ENCODE measurements at regions not wholly inside any gene's neighbourhood (a gene's known extent, or its start where the extent isn't known, plus 50 kb on each side); places are given as distances from the start of the nearest gene placed in this dataset.
"Not testable (repeated sequence)": the region's sequence is repeated elsewhere in the genome, so short reads cannot be mapped to it uniquely, and the experiment has no call there.

DNA sequence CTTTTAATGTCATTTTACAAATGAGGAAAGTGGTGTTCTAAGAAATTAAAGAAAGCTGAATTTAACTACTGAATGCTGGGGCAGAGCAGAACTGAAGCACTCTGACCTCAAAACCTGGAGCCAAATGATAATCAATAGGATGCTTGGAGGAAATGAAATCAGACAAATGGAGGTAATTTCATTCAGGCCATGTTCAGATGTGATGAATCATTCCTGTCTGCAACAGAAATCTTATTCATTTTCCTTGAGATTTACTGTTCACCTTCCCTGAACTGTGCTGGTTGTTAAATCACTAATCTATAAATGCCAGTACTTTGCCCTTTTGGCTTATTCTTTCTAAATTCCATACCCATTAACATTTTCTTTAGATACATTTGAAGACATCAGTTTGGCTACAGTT lies 85.6 kb upstream of the SNX7 start:
- DNase-seq (ENCODE audit: low read depth in 1 of 2, low spot score in 1 of 2): no peak

DNA sequence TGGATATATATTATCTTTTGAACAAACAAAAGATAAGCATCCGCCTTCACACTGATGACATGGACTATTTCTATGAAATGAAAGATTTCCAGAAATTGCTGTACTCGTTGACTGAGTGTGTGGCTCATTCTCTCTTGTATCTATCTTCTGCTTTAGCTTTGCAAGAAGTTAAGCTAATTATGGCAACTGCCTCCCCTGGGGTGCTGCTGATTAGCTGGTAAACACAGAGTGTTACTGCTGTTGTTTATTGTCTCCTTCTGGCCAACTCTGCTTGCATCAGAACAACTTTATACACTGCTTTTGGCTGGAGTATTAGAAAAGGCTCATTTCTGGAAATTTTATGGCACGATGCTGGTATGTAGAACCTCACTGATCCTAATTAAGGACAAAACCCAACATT lies 95.6 kb upstream of the SNX7 start:
- DNase-seq (ENCODE audit: low read depth in 1 of 2, low spot score in 1 of 2): no peak

DNA sequence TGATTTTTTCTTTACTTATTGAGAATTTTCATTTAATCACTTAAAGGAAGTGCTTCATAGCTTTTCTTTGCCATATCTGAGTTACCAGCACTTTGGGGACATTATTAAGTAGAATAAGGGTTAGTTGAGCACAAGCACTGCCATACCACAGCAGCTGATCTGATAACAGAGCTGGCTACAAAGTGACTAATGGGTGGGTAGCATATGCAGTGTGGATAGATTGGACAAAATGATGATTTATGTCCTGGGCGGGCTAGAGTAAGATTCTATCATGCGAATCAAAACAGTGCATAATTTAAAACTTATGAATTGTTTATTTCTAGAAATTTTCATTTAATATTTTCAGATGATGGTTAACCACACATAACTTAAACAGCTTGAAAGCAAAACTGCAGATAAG lies 102.2 kb upstream of the SNX7 start:
- no peak for DNase-seq (ENCODE audit: low read depth in 1 of 2, low spot score in 1 of 2)

DNA sequence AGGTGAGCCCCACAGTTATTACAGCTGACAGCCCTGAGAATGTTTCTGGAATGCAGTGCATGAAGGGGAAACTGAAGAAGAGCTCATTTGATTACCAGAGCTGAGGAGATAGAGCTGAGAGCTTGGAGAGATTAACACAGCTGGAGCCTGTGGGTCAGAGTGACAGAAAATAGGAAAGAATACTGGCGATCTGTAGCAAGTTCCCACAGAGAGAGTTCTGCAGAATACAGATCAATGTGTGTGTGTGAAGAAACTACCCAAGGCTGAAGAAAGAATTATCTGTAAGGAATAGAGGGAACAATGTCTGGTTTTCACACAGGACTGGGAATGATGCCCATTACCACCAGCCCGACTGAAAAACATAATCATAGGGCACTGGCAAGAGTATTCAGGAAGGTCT lies 103.6 kb upstream of the SNX7 start:
- DNase-seq (ENCODE audit: low read depth in 1 of 2, low spot score in 1 of 2): no peak

DNA sequence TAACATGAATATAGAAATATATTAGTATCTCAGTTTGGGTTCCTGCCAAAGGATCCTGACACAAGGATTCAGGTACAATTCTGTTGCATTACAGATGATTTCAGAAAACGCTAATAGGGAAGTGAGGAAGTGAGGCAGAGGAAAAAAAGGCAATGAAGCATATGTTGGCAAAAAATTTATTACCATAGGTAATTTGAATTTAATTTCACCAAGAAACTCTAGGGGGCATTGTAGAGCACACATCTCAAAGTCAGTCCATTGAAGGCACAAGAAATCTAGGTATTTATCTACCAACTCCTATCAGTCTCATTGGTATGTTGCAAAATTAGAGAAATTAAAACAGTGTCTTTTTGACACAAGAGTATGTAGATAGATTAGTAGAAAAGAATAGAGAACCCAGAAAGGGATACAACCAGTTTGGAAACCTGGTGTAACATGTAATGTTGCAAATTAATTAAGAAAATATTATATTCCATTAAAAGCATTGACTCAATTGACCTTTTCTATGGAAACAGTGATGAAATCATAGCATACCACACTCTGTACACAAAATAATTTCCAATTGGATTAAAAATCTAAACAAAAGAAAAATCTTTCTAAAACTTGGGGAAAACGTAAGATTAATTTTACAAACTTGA lies 104.9 kb upstream of the SNX7 start:
- no peak for DNase-seq (ENCODE audit: low read depth in 1 of 2, low spot score in 1 of 2)

DNA sequence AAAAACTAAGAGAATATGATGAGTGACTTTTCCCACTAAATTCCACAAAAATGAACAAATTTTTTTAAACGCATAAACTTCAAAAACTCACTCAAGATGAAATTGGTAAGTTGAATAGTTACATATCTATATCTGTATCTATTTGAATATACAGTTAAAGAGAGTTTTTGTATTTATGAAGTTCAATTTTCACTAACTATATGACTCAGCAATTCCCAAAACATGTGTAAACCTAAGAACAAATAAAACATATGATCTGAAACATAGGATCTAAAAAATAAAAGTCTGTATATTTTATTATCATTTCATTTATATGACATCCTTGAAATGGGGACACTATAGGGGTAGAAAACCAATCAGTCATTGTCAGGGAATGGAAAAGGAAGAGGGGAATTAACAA lies 105.7 kb upstream of the SNX7 start:
- no peak for DNase-seq (ENCODE audit: low read depth in 1 of 2, low spot score in 1 of 2)

DNA sequence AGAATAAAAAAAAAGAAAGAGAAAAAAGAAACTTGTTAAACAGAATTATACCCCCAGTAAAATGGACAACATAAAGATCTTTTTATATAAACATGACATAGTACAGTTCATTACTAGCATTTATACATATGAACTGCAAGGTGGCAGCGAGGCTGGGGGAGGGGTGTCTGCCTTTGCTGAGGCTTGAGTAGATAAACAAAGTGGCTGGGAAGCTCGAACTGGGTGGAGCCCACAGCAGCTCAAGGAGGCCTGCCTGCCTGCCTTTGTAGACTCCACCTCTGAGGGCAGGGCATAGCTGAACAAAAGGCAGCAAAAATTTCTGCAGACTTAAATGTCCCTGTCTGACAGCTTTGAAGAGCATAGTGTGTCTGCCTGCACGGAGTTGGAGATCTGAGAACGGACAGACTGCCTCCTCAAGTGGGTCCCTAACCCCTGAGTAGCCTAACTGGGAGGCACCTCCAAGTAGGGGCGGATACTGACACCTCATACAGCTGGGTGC lies 108.9 kb upstream of the SNX7 start:
- not testable (repeated sequence) for DNase-seq (ENCODE audit: low read depth in 1 of 2, low spot score in 1 of 2)

DNA sequence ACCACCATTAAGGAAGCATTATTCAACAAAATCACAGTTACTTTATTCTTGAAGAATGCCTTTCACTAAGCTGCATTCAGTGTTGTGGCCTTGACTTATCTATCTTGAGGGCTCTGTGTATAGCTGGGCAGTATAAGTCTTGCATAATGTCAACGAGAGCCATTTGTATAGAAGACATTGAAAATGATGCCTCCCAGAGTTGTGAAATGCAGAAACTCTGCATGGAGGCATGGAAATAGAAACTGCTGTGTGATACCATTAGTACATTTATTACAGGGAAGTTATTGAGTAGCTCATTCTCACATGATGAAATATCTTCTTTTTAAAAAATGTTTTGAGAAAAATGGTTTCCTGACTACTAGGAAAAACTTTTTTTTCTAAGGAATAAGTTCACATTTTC lies 111.4 kb upstream of the SNX7 start:
- DNase-seq (ENCODE audit: low read depth in 1 of 2, low spot score in 1 of 2): no peak

DNA sequence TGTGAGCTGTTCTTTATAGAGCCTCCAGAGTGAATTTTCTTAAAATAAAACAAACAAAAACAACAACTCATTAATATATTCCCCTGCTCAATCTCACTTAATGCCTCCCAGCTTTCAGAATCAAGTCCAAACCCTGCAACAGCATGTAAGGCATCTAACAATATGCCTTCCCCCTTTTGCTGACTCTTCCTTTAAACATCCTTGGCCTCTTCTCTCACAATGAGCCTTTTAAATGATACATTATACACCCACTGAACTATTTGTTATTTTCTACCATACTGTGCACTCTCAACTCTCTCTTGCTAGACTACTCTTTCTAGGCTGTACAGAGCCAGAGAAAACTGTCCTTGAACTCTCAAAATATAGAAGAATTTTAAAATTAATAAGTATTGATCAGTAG lies 115.2 kb upstream of the SNX7 start:
- no peak for DNase-seq (ENCODE audit: low read depth in 1 of 2, low spot score in 1 of 2)

DNA sequence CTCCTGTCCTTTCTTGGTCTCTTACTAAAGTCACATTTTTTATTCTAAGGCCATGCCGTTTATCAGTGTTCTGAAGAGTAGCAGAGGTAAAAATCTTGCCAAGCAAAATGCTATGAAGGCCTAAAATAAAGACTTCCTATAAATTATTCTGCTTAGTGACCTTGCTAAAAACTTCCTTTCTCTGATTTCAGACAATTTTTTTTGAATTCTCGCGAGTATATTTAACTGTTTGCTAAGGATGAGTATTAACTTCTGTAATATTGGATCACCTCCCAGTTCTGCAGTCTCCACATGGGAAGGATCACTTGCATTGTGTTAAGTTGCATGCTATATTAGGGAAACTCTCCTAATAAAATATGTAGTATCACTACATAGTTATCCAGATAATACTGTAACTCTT lies 123.4 kb upstream of the SNX7 start:
- DNase-seq (ENCODE audit: low read depth in 1 of 2, low spot score in 1 of 2): no peak

DNA sequence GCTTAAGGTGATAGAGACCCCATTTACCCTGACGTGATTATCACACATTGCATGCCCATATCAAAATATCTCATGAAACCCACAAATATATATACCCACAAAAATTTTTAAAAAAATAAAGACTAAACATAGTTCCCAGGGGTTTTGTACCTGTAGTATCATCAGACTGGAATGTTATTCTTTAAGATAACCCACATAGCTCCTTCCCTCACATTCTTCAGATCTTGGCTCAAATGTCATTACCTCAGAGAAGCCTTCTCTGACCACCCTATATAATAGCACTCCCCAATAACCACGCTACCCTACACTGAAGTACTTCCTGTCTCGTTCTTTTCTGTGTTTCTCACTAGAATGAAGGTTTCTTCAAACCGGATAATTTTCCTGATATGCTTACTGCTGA lies 138.3 kb upstream of the SNX7 start:
- DNase-seq (ENCODE audit: low read depth in 1 of 2, low spot score in 1 of 2): no peak

DNA sequence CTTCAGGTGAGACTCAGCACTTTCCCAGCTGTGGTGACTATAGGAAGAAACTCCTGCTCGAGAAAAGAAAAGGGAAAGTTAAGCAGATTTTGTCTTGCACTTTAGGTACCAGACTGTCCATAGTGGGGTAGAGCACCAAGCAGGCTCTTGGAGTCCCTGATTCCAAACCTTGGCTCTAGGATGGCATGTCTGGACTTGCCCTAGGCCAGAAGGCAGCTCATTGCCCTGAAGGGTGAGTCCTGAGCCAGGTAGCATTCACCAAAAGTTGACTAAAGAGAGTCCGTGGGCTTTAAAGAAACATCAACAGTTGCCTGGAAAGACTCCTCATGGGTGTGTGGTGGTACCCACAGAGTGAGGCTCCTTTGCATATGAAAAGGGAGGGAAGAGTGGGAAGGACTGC lies 145.2 kb upstream of the SNX7 start:
- no peak for DNase-seq (ENCODE audit: low read depth in 1 of 2, low spot score in 1 of 2)

DNA sequence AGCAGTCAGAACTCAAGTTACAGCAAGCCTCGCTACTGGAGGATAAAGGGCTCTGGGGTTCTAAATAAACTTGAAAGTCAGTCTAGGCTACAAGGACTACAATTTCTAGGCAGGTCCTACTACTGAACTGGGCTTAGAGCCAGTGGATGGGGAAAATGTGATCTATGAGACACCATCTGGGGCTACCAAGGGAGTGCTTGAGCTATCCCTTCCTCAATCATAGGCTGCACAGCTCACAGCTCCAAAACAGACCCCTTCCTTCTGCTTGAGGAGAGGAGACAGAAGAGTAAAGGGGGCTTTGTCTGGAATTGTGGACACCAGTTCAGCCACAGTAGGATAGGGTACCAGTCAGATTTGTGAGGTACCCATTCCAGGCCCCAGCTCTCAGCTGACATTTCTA lies 145.8 kb upstream of the SNX7 start:
- DNase-seq (ENCODE audit: low read depth in 1 of 2, low spot score in 1 of 2): no peak

DNA sequence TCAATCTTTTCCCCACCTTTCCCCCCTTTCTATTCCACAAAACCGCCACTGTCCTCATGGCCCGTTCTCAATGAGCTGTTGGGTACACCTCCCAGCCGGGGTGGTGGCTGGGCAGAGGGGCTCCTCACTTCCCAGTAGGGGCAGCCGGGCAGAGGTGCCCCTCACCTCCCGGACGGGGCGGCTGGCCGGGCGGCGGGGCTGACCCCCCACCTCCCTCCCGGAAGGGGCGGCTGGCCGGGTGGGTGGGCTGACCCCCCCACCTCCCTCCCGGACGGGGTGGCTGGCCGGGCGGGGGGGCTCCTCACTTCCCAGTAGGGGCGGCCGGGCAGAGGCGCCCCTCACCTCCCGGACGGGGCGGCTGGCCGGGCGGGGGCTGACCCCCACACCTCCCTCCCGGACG lies 149.3 kb upstream of the SNX7 start:
- not testable (repeated sequence) for DNase-seq (ENCODE audit: low read depth in 1 of 2, low spot score in 1 of 2)

DNA sequence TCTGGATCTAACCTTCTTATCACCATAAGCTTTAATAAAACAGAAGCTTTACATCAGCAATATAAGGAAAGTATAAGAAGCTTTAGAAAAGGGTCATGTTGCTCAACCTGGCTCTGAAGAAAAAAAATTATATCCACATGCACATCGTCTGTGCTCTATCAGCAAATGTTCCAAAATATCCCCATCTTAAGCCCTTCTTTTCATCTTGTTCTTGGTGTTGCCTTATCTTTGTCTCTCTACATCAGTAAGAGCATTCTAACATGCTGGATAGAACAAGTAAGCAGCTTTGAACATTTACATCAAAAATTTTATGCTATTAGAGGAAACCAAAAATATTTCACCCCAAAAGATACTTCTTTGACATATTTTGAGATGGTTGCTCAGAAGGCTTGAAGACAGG lies 157.8 kb upstream of the SNX7 start:
- DNase-seq (ENCODE audit: low read depth in 1 of 2, low spot score in 1 of 2): no peak

DNA sequence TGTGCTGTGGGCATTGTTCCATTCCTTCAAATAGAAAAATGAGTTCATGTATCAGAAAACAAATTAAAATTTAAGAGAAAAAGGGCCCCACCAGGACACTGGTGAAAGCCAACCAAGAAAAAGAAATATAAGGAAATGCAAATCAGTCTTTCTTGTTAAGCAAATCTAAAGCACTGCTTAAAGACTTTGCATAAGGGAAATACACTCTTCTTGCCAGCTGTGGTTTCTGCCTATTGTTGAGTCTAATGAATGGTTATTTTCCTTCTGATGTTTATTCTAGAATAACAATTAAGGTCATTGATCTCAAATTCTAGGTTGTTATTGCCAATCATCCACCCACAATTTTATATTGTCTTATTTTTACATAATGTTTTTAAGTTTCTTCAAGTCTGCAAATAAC lies 158.6 kb upstream of the SNX7 start:
- no peak for DNase-seq (ENCODE audit: low read depth in 1 of 2, low spot score in 1 of 2)

DNA sequence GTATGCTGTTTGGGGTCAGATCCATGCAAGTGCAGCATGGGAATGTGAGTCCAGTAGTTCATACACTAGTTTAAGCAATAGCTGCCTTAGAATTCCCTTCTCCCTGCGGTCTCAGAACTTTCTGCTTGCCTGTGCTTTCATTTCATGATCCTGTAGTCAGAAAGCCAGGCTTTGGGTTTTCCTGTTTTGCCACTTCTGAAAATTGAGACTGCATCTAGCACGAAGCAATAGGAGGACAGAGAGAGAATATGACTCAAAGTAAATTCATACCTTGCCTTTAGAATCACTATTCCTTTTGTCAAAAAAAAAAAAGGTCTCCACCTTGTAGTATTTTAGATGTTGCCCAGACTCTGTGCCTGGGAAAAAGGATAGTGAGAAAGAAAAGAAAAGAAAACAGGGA lies 161.2 kb upstream of the SNX7 start:
- no peak for DNase-seq (ENCODE audit: low read depth in 1 of 2, low spot score in 1 of 2)

DNA sequence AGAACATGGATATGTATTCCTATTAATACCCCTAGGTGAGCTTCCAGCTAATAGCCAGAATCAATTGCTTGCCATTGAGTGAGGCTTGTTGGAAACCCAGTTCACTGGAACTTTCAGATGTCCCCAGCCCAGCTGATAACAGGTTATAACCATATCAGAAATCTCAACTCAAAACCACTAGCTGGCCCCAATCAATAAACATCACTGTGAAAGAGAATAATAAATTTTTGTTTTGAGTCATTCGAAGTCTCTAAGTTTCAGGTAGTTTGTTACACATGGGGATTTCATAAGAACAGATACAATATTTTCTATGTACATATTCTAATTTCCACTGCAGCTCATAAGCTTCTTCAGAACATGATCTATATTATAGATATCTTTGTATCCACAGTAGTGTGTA lies 162.9 kb upstream of the SNX7 start:
- DNase-seq (ENCODE audit: low read depth in 1 of 2, low spot score in 1 of 2): no peak

DNA sequence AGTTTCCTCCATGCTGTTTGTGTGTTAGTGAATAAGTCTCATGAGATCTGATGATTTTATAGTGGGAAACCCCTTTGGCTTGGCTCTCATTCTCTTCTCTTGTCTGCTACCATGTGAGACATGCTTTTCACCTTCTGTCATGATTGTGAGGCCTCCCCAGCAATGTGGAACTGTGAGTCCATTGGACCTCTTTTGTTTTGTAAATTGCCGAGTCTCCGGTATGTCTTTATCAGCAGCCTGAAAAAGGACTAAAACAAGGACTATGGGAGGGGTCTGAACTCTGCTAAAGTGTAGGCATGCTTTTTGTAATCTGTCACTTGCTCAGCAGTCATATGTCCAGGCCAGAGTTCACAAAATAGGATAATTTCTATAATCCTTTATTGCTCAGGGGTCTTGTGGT lies 164.0 kb upstream of the SNX7 start:
- no peak for DNase-seq (ENCODE audit: low read depth in 1 of 2, low spot score in 1 of 2)

DNA sequence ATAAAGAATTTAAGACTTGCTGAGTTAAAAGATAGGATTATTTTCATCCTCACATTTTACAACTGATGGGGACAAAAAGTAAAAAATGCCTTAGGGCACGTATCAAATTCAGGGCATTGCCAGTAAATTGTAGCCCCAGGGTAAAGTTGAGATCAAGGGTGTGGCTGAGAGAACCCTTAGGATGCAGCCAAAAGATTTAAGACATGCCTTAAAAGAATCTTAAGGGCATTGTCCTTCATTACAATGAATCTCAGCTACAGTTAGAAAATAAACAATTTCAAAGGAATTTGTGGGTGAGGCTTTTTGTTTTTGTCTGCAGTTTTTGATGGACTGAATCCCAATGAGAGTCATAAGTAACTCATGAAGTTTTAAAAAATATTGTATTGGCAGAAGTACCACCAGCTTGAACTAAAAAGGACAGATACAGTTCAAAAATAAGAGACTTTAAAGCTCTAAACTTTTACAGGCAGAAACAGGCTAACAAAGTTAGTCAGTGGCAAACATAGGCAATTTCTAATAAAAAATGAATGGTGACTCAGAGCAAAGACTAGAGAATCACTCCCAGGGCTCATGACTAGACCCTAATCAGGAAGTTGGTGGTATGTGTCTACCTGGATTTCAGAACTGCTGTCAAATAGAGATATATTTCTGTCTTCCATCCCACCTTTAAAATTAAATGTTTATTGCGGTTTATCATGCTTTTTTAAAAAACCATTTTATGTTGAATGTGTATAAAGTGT lies 165.1 kb upstream of the SNX7 start:
- no peak for DNase-seq (ENCODE audit: low read depth in 1 of 2, low spot score in 1 of 2)

DNA sequence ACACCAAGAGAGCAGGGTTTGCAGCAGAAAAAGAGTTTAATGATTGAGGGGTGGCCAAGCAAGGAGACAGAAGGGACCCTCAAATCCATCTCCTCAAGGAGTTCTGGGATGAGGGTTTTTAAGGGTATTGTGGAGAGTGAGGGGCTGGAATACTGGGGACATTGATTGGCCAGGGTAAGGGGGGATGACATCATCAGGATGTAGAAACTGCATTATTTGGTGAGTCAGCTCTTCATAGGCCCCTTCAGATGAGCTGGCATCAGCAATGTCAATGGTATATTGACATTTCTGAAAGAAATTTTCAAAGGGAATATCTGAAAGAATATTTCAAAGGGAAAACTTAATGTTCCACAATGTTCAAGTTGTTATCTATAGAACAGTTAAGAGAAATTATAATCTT lies 168.1 kb upstream of the SNX7 start:
- DNase-seq (ENCODE audit: low read depth in 1 of 2, low spot score in 1 of 2): no peak

DNA sequence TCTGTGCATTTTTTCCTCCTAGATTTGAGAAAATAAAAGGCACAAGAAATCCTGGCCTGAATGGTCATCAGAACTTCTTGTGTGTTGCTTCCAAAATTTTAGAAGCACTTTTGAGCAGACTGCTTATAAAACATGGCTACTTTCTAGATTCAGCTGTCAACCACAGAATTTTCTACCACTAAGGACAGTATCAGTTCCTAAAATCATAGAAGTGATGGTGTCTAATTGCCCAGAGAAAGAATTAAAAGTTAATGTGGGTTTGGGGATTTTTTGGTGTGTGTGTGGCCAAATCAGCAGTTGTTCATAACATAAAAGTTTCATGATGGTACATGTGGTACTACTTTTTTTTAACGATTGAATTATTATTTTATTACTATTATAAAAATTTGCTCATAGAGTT lies 171.4 kb upstream of the SNX7 start:
- DNase-seq (ENCODE audit: low read depth in 1 of 2, low spot score in 1 of 2): no peak

DNA sequence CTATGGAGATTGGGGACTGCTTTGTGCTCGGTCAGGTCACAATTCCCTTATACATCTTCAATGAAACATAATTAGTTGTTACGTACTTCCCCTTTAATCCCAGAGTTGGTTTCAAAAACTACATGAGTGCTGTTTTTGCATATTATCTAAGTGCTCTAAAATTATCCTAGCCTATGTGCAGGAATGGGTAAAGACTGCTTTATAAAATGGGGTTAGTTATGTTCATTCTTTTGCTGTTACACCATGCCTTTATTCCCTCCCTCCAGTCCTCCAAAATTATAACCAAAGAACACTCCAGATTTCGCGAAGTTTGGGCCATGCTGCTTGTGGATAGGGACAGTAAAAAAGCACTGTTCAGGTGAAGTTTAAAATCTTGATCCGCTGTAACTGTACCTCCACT lies 173.9 kb upstream of the SNX7 start:
- no peak for DNase-seq (ENCODE audit: low read depth in 1 of 2, low spot score in 1 of 2)
